Hepatocyte (in vitro differentiated cells): ENCODE measurements at regions not wholly inside any gene's neighbourhood (a gene's known extent, or its start where the extent isn't known, plus 50 kb on each side); places are given as distances from the start of the nearest gene placed in this dataset.
"Not testable (repeated sequence)": the region's sequence is repeated elsewhere in the genome, so short reads cannot be mapped to it uniquely, and the experiment has no call there.

Experiments used
- DNase-seq: peaks from one replicate; pipeline ENCODE4 v3.0.0-alpha.2; 2016; ENCODE audit warnings: low spot score
- H2AFZ ChIP-seq: fragments of 200-600 bp; sonication (generic); 2 replicates; pipeline ENCODE4 v1.6.0; 2016; ENCODE audit warnings: antibody characterized with exemption, mild to moderate bottlenecking
- H3K27ac ChIP-seq: fragments of 200-600 bp; sonication (generic); 2 replicates; pipeline ENCODE4 v1.5.1; 2016; ENCODE audit warnings: mild to moderate bottlenecking
- H3K27me3 ChIP-seq: fragments of 200-600 bp; sonication (generic); 2 replicates; pipeline ENCODE4 v1.6.1; 2016
- H3K36me3 ChIP-seq: fragments of 200-600 bp; sonication (generic); replicated peaks from 2 replicates; pipeline ENCODE4 v1.5.1; 2016; ENCODE audit warnings: low read depth; ENCODE audit not compliant: insufficient read depth
- H3K4me1 ChIP-seq: fragments of 200-600 bp; sonication (generic); 2 replicates; pipeline ENCODE4 v1.5.1; 2016; ENCODE audit warnings: mild to moderate bottlenecking, moderate library complexity; ENCODE audit not compliant: insufficient read depth
- H3K4me2 ChIP-seq: fragments of 200-600 bp; sonication (generic); 2 replicates; pipeline ENCODE4 v1.6.0; 2016
- H3K4me3 ChIP-seq: fragments of 200-600 bp; sonication (generic); 2 replicates; pipeline ENCODE4 v1.5.1; 2016; ENCODE audit warnings: mild to moderate bottlenecking
- H3K79me2 ChIP-seq: fragments of 200-600 bp; sonication (generic); 2 replicates; pipeline ENCODE4 v1.6.0; 2017; ENCODE audit warnings: mild to moderate bottlenecking
- H3K9me2 ChIP-seq: fragments of 200-600 bp; sonication (generic); replicated peaks from 2 replicates; pipeline ENCODE4 v1.6.0; 2017; ENCODE audit warnings: mild to moderate bottlenecking; ENCODE audit not compliant: insufficient read depth
- H3K9me3 ChIP-seq: fragments of 200-600 bp; sonication (generic); 2 replicates; pipeline ENCODE4 v1.5.1; 2016; ENCODE audit warnings: low read depth, mild to moderate bottlenecking
- H4K20me1 ChIP-seq: fragments of 200-600 bp; sonication (generic); 2 replicates; pipeline ENCODE4 v1.6.0; 2016; ENCODE audit warnings: mild to moderate bottlenecking; ENCODE audit not compliant: insufficient read depth, poor library complexity, severe bottlenecking
- CTCF ChIP-seq: fragments of 200-600 bp; sonication (generic); IDR thresholded peaks from 2 replicates; pipeline ENCODE4 v1.5.1; 2016; ENCODE audit warnings: antibody characterized with exemption, mild to moderate bottlenecking; ENCODE audit not compliant: poor library complexity
- EZH2 ChIP-seq: fragments of 200-600 bp; sonication (generic); IDR thresholded peaks from 2 replicates; pipeline ENCODE4 v1.6.1; 2016; ENCODE audit warnings: antibody characterized with exemption, mild to moderate bottlenecking, borderline replicate concordance
- EZH2phosphoT487 ChIP-seq: fragments of 200-600 bp; sonication (generic); IDR thresholded peaks from one replicate; pipeline ENCODE4 v1.6.1; 2018; ENCODE audit warnings: antibody characterized with exemption, mild to moderate bottlenecking, low read depth, moderate library complexity; ENCODE audit not compliant: unreplicated experiment, severe bottlenecking
- WGBS: methylation state at CpG from one replicate; pipeline ENCODE4 v1.1.6; 2016; ENCODE audit warnings: low lambda C conversion rate; ENCODE audit errors: missing lambda C conversion rate; 5-methylcytosine and 5-hydroxymethylcytosine counted together

- H3K27me3 ChIP-seq, result no peaks in the 10 kb centered on the region
- H3K4me2 ChIP-seq, result no peak overlapping the region
- no peaks in the 10 kb centered on the region for H4K20me1 ChIP-seq
- WGBS, result 87% methylated on average over 4 of the region's 4 CpGs
- H3K9me2 ChIP-seq, result no peaks in the 10 kb centered on the region
- H3K4me1 ChIP-seq, result no peaks in the 10 kb centered on the region
- H3K36me3 ChIP-seq, result no peaks in the 10 kb centered on the region
- H3K79me2 ChIP-seq, result no peaks in the 10 kb centered on the region
- no peak overlapping the region for H3K4me3 ChIP-seq
- no peaks in the 10 kb centered on the region for H3K9me3 ChIP-seq
- no peak overlapping the region for H3K27ac ChIP-seq
- no peak for TF ChIP-seq CTCF
- no peak for TF ChIP-seq EZH2
- TF ChIP-seq EZH2phosphoT487, result no peak
- H2AFZ ChIP-seq, result no peak overlapping the region
- DNase-seq, result no peak
Observed at GRCh38 chr2:59233920-59234319, 992.8 kb upstream of the FANCL start.

GRCh38 chr2:59233448-59233847, 992.3 kb upstream of the FANCL start:
- Histone ChIP-seq H3K4me3 (no peak overlapping the region), H3K4me2 (no peak overlapping the region), H3K36me3 (no peaks in the 10 kb centered on the region), H3K4me1 (no peaks in the 10 kb centered on the region), H4K20me1 (no peaks in the 10 kb centered on the region), H3K27me3 (no peaks in the 10 kb centered on the region), H2AFZ (no peak overlapping the region), H3K9me3 (no peaks in the 10 kb centered on the region), H3K9me2 (no peaks in the 10 kb centered on the region), H3K27ac (no peak overlapping the region), H3K79me2 (no peaks in the 10 kb centered on the region)
- TF ChIP-seq EZH2phosphoT487 (no peak), CTCF (no peak), EZH2 (no peak)
- DNase-seq, result no peak

- Histone ChIP-seq H3K4me1 (no peaks in the 10 kb centered on the region), H2AFZ (no peak overlapping the region), H4K20me1 (no peaks in the 10 kb centered on the region), H3K27me3 (no peaks in the 10 kb centered on the region), H3K27ac (no peak overlapping the region), H3K79me2 (no peaks in the 10 kb centered on the region), H3K9me3 (no peaks in the 10 kb centered on the region), H3K4me2 (no peak overlapping the region), H3K36me3 (no peaks in the 10 kb centered on the region), H3K4me3 (no peak overlapping the region), H3K9me2 (no peaks in the 10 kb centered on the region)
- 85% methylated on average over 10 of the region's 10 CpGs for WGBS
- TF ChIP-seq CTCF (no peak), EZH2phosphoT487 (no peak), EZH2 (no peak)
- no peak for DNase-seq
Observed at GRCh38 chr2:59232394-59233165, 991.5 kb upstream of the FANCL start.

- not testable (repeated sequence) for H3K4me1 ChIP-seq, H3K27me3 ChIP-seq, H3K27ac ChIP-seq, DNase-seq, H2AFZ ChIP-seq, H3K4me3 ChIP-seq, H3K9me3 ChIP-seq, H3K9me2 ChIP-seq, H3K36me3 ChIP-seq, H3K79me2 ChIP-seq, H4K20me1 ChIP-seq, H3K4me2 ChIP-seq
- 74% methylated on average over 1 of the region's 1 CpG for whole genome bisulfite sequencing
Observed at GRCh38 chr2:59226362-59226761, 985.2 kb upstream of the FANCL start.
